CD4-positive, alpha-beta T cell treated with Interleukin-21 for 1 hour (primary cell): ENCODE measurements at regions not wholly inside any gene's neighbourhood (a gene's known extent, or its start where the extent isn't known, plus 50 kb on each side); places are given as distances from the start of the nearest gene placed in this dataset.
"Not testable (repeated sequence)": the region's sequence is repeated elsewhere in the genome, so short reads cannot be mapped to it uniquely, and the experiment has no call there.

Experiments used
- DNase-seq: peaks from one replicate; pipeline ENCODE4 v3.0.0-alpha.2; 2020

- no peak for DNase-seq
Measured at GRCh38 chr6:112522587-112522986, 175.5 kb downstream of the RFPL4B start.

DNA sequence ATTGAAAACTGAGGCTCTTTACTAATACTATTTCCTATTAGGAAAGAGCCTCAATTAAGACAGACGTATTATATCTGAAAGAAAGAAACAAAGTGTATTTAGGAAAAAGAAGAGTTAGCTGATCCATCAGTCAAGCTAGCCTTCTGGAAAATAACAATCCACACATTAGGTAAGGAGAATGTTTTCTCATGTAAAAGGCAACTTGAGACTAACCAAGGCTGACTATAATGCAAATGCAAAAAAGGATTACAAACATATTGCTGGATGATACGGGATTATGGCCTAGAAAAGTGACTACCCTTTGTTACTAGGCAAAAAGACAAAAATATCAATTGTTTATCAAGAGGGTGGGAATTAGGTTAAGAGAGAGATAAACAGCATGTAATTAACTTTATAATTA, 176.9 kb downstream of the RFPL4B start:
- no peak for DNase-seq

DNA sequence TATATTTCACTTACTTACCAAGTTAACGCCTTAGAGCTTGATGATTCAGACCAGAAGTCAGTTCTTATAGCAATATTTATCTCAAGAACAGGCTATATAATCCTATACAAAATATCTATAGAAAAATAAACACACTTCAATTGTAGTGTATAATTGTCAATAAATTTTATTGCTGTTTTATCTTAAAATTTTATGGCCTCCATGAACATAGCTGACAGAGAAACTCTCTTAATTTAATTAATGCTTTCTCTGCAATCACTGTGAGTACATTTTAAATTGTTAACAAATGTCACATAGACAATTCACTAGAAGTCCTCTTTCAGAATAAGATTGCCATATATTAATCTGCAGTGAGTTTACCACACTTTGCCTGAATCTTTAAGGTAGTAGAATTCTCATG, 178.6 kb downstream of the RFPL4B start:
- no peak for DNase-seq

DNA sequence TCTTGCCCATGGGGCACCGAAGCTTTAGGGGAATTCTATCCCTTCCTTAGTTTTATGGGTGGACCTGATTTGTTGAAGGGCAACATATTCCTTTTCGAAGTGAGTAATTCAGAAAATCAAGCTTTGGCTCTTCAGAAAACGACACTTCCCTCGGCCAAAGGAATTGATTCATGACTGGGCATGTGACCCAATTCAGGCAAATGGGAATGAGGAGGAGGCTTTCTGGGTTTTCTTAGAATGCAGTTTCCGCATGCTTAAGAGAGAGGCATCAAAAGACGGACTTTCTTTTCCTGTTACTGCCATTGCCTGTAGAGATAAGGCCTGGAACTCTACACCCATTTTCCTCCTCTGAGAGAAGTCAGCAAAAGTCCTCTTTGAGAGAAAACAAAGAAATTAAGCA, 179.5 kb downstream of the RFPL4B start:
- no peak for DNase-seq

DNA sequence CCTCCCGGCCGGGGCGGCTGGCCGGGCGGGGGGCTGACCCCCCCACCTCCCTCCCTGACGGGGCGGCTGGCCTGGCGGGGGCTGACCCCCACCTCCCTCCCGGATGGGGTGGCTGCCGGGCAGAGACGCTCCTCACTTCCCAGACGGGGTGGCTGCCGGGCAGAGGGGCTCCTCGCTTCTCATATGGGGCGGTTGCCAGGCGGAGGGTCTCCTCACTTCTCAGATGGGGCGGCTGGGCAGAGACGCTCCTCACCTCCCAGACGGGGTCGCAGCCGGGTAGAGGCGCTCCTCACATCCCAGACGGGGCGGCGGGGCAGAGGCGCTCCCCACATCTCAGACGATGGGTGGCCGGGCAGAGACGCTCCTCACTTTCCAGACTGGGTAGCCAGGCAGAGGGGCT, 181.2 kb downstream of the RFPL4B start:
- DNase-seq, result not testable (repeated sequence)

- no peak for DNase-seq
Measured at GRCh38 chr6:112535816-112536215, 188.7 kb downstream of the RFPL4B start.

DNA sequence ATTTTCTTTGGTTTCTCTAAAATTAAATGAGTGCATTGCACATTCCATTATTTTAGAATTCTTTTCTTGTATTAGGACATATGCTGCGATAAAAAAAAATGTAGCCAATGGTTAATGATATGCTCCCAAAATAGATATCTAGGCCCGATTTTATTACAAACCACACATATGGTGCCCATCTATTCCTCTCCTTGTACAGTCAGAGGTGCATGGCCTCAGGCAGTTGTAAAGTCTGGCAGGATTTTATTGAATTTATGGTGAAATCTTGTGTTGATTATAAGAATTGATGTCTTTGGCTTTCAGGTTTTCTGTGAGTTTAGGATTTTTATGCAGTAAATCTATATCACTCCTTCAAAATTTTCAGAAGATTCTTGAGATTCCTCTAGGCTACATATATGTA, 192.2 kb downstream of the RFPL4B start:
- no peak for DNase-seq

DNA sequence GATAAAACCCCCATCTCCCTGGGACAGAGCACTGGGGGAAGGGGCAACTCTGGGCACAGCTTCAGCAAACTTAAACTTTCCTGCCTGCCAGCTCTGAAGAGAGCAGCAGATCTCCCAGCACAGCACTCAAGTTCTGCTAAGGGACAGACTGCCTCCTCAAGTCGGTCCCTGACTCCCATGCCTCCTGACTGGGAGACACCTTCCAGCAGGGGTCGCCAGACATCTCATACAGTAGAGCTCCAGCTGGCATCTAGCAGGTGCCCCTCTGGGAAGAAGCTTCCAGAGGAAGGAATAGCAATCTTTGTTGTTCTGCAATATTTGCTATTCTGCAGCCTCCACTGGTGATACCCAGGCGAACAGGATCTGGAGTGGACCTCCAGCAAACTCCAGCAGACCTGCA, 194.7 kb downstream of the RFPL4B start:
- not testable (repeated sequence) for DNase-seq

- not testable (repeated sequence) for DNase-seq
Measured at GRCh38 chr6:112547321-112548085, 200.4 kb downstream of the RFPL4B start.

DNA sequence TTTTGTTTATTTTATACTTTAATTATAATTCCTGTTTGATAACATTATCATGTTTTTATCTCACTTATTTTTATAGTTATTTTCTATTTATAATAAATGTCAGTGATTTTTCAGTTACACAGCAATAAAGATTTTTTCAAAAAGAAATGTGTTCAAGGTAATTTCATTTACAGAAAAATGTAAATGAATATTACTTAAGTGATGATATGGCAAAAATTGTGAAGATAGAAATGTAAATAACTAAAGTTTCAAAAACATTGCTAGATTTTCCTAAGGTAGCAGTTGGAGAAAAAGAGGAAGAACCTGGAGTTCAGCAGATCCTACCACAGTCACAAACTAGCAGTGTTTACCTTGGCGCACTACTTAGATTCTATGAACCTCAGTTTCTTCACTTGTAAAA, 202.6 kb downstream of the RFPL4B start:
- no peak for DNase-seq

DNA sequence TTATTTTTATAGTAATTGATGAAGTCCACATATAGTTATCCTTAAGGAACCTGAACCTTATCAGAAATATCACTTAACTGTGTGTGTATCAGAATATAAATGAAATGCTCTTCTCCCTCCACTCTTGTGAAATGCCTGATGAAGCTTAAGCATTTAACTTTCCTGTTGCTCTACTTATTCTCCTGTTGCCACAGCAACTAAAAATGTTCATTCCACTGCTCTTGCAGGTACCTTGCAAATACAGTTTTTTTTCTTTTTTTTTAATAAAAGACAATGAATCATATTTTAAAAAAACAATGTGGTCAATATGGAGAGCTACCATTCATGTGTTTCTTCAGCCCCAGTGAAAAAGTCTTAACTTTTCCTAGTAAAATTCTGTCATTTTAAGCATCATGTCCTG, 210.3 kb downstream of the RFPL4B start:
- no peak for DNase-seq

DNA sequence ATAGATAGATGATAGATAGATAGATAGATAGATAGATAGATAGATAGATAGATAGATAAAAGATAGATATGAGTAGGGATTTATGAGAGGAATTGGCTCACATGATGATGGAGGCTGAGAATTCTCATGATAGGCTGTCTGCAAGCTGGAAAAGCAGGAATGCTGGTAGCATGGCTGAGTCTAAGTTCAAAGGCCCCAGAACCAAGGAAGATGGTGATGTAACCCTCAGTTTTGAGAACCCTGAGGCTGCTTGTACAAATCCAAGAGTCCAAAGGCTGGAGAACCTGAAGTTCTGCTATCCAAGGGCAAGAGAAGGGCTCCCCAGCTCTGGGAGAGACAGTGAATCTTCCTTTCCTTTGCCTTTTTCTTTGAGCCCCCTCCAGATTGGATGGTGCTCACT, 210.8 kb downstream of the RFPL4B start:
- DNase-seq, result no peak

DNA sequence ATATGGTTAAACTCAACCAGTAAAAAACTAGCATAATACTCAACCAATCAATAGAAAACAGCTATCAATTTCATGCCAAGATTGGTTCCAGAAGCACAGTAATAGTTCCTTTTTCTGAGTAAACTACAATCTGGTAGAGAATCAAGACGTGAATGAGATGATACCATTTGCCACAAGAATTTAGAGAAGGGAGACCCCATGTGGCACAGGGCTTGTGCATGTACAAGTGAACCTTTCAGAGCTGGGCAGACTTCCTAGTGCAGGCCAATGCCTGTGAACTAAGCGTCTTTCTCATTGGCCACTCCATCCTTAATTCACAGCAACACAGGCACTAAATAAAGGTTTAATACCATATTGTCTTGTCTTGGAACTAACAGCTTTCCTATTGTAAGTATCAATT, 213.5 kb downstream of the RFPL4B start:
- DNase-seq, result no peak

DNA sequence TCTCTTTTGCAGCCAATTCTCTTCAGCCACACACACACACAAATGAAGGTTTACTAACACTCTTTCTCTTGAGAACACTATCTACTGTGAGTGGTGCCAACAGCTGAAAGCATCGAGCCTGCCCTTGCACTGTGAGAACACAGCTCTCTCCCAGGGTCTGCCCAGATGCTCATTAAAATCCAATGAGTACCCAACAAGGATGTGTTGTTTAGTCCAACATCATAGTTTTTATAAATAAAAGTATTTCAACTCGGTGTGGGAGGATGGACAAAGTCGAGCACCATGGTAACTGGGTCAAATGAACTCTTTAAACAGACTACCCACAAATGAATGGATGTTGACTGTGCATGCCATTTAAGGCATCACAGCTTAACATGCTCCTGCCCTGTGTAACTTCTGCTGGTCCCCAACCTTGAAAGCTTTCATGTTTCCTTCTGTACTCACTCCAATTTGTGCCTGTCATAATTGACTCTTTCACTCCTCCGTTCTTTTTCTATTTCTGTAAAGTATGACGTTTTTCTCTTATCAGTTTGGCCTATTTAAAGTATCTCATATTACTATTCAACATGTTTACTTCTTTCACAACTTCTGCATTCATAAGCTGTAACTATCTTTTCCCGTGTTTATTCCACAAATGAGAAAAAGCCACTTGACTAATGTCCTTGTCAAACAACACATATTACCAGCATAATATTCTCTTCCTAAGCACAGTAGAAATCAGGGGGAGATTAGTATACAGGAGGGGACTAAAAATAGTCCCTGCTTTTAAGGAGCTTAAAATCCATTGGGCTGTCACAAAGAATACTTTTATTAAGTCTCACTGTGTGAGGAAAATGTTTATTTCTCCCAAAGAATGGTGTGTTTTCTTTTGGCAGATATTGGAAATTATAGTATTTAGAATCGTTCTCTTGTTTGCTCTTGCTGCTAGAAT, 215.4 kb downstream of the RFPL4B start:
- no peak for DNase-seq

- DNase-seq, result no peak
Measured at GRCh38 chr6:112563368-112563767, 216.2 kb downstream of the RFPL4B start.

DNA sequence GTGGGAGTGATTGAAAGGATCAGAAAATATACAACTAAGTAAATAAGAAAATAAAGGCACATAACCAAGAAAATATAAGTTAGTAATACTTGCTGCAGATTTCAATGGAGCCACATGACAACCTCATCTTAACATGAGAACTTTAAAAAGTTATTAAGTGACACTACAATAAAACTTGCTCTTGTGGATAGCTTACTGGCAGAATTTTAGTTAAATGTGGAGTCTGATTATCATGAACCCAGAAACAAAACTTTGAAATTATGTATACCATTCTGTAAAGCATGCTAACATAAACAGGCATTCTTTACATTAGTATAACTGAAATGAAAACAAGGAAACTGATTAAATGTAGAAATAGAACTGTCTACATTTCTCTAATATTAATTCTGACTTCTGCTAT, 220.9 kb downstream of the RFPL4B start:
- DNase-seq, result no peak

- no peak for DNase-seq
Measured at GRCh38 chr6:112571488-112572270, 224.5 kb downstream of the RFPL4B start.

DNA sequence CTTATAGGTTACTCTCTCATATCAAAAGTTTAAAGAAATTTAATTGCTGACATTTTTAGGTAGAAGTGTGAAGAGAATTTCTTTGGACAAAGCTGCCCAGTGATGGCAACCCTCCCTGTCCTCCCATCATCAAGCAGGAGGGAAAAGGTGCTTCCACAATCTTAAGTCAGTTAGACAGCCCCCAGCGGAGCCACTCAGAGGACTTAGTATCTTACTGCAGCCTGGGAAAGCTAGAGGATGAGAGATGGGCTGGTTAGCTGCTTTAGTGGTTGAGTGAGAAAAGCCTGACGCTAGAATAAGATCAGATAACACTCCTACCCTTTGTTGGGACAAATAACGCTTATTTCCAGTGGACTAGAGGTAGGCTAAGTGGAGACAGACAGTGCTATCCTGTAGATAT, 227.1 kb downstream of the RFPL4B start:
- no peak for DNase-seq

GRCh38 chr6:112575309-112575834, 228.2 kb downstream of the RFPL4B start:
- no peak for DNase-seq

DNA sequence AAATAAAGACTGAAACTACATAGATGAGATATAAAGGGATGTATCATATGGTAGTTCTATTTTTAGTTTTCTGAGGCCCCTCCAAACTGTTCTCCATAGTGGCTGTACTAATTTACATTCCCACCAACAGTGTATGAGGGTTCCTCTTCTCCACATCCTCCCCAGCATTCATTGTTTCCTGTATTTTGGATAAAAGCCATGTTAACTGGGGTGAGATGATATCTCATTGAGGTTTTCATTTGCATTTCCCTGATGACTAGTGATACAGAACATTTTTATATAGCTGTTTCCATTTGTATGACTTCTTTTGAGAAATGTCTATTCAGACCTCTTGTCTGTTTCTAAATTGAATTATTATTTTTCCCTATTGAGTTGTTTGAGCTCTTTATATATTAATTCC, 229.3 kb downstream of the RFPL4B start:
- no peak for DNase-seq

GRCh38 chr6:112579601-112580000, 232.5 kb downstream of the RFPL4B start:
- no peak for DNase-seq

DNA sequence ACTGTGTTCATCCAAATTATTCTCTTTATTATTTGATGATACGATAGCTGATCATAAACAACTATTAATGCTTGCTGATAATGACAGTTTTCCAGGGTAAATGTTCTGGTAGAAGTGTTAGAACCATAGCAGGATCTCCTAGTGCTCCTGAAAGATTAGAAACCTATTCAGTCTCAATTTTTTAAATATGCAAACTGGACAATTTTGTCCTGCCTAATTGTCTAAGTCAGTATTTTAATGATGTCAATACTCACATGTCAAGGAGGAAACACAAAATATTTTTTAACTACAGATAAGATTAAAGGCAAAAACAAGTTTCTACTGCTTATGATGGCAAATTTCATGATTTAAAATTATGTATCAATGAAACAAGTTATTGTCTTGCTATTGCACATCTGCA, 233.9 kb downstream of the RFPL4B start:
- no peak for DNase-seq

DNA sequence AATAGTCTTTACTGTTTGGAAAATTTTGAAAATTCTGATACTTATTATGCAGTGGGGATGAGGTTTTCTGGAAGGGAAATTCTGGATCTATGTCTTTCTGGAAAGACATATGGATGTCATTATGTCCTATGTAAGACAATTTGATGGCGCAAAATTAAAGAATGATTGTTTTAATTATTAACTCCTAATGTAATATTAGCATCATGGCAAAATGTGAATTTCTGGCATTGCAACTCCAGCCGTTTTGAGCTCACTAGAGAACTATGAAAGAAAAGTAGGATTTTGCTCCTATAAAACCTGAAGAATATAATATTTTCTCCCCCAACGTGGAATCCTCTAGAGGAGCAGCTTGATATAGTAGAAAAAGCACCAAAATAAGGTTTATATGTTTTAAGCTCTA, 243.2 kb downstream of the RFPL4B start:
- no peak for DNase-seq
